ENCODE measurements at regions not wholly inside any gene's neighbourhood (a gene's known extent, or its start where the extent isn't known, plus 50 kb on each side); places are given as distances from the start of the nearest gene placed in this dataset.

DNA sequence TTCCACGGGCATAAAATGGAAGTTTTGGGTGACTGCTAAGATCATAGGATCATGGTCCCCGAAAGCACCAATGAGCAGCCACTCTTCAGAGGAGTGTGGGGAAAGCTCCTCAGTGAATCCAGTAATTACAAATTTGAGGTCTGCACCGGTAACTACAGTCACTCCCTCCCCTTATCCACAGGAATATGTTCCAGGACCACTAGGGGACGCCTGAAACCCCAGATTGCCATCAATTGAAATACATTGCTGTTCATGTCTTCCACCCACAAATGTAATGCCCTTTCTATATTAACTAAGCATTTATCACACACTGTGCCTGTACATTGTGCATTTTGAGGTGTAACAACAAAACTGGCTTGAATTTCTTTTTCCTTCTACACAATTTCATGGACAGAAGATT lies 447.9 kb upstream of the PFKP start:
- H3K27me3 Mint-ChIP-seq (ENCODE audit: low read depth) = peaks cover 10% of the 10 kb centered on the region; the same call in 1 of the 2 replicates
- POLR2A ChIA-PET = no interaction called here
- peak; percentile 71 for ATAC-seq

DNA sequence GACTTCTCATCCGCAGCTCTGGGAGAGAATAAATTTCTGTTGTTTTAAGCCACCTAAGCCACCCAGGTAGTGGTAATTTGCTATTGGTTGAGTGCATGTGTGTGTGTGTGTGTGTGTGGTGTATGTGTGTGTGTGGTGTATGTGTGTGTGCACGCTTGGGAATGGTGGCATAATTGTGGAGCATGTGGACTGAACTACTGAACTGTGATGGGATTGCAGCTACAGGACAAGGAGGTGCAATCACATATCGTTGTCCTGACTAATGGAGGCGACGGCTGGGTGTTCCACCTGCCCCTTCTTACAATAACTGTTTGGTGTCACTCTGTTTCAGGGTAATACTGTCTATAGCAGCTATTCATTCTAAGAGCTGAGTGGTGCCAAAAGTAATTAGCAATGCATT lies 448.7 kb upstream of the PFKP start:
- ATAC-seq = no peak
- Mint-ChIP-seq H3K27ac (no peak overlapping the region), H3K27me3 (ENCODE audit: low read depth) (peaks cover 10% of the 10 kb centered on the region; the same call in 1 of the 2 replicates), H3K4me1 (peaks cover 44% of the 10 kb centered on the region), H3K4me3 (no peak overlapping the region), H3K36me3 (no peaks in the 10 kb centered on the region), H3K9me3 (peaks cover 4% of the 10 kb centered on the region; the same call in 1 of the 2 replicates)
- DNase-seq (ENCODE audit: low spot score) = no peak
- TF ChIP-seq RORB (CRISPR knock-in tag; IDR thresholded peaks at IDR 0.05) (no peak), ZNF423 (CRISPR knock-in tag; IDR thresholded peaks at IDR 0.05) (no peak)
- TF ChIP-seq, protein P1, sequence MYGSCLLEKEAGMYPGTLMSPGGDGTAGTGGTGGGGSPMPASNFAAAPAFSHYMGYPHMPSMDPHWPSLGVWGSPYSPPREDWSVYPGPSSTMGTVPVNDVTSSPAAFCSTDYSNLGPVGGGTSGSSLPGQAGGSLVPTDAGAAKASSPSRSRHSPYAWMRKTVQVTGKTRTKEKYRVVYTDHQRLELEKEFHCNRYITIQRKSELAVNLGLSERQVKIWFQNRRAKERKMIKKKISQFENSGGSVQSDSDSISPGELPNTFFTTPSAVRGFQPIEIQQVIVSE (CRISPR knock-in tag; IDR thresholded peaks at IDR 0.05; ENCODE audit: borderline replicate concordance) = no peak
- ChIA-PET POLR2A (no interaction called here), CTCF (interaction anchor here (0.5 to 2.0 kb wide), 12 partner anchors 8 to 396 kb away, joined by 3 to 13 read pairs (median 4); no protein-coding TSS in a partner anchor)

More for the DNA sequence above, 447.9 kb upstream of the PFKP start:
- Mint-ChIP-seq H3K4me1 (peaks cover 49% of the 10 kb centered on the region), H3K27ac (no peak overlapping the region), H3K4me3 (no peak overlapping the region), H3K36me3 (no peaks in the 10 kb centered on the region), H3K9me3 (peaks cover 4% of the 10 kb centered on the region; the same call in 1 of the 2 replicates)
- DNase-seq (ENCODE audit: low spot score) = peak; percentile 41
- TF ChIP-seq NFE2L1 (CRISPR knock-in tag; IDR thresholded peaks at IDR 0.05) = no peak
- CTCF ChIA-PET = interaction anchor here (0.5 to 2.4 kb wide), 17 partner anchors 8 to 395 kb away, joined by 3 to 13 read pairs (median 4); no protein-coding TSS in a partner anchor

DNA sequence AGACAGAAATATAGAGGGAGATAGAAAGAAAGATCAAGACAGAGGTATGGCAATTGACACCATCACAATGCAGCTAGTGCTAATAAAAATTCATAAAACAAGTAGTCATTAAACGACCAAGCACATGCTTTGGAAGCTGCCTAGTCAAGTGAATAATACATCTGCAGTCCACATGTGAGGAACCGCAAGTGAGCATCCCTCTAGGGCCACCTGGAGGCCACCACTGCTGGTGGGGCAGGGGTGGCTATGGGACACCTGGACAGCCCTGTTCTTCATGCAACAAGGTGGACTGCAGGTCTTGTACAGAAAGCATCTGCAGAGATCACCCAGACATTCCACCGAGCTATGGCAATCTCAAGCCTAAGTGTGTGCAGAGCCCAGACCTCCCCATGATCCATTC lies 451.1 kb upstream of the PFKP start:
- TF ChIP-seq, protein P2, sequence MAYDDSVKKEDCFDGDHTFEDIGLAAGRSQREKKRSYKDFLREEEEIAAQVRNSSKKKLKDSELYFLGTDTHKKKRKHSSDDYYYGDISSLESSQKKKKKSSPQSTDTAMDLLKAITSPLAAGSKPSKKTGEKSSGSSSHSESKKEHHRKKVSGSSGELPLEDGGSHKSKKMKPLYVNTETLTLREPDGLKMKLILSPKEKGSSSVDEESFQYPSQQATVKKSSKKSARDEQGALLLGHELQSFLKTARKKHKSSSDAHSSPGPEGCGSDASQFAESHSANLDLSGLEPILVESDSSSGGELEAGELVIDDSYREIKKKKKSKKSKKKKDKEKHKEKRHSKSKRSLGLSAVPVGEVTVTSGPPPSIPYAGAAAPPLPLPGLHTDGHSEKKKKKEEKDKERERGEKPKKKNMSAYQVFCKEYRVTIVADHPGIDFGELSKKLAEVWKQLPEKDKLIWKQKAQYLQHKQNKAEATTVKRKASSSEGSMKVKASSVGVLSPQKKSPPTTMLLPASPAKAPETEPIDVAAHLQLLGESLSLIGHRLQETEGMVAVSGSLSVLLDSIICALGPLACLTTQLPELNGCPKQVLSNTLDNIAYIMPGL (CRISPR knock-in tag; IDR thresholded peaks at IDR 0.05) = no peak
- no peak for TF ChIP-seq RELA (CRISPR knock-in tag; IDR thresholded peaks at IDR 0.05; ENCODE audit: borderline replicate concordance)
- TF ChIP-seq, protein P3, sequence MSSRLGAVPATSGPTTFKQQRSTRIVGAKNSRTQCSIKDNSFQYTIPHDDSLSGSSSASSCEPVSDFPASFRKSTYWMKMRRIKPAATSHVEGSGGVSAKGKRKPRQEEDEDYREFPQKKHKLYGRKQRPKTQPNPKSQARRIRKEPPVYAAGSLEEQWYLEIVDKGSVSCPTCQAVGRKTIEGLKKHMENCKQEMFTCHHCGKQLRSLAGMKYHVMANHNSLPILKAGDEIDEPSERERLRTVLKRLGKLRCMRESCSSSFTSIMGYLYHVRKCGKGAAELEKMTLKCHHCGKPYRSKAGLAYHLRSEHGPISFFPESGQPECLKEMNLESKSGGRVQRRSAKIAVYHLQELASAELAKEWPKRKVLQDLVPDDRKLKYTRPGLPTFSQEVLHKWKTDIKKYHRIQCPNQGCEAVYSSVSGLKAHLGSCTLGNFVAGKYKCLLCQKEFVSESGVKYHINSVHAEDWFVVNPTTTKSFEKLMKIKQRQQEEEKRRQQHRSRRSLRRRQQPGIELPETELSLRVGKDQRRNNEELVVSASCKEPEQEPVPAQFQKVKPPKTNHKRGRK (CRISPR knock-in tag; IDR thresholded peaks at IDR 0.05; ENCODE audit: borderline replicate concordance) = no peak
- TF ChIP-seq MXD4 (CRISPR knock-in tag; IDR thresholded peaks at IDR 0.05; ENCODE audit: borderline replicate concordance) = no peak
- TF ChIP-seq, protein P4, sequence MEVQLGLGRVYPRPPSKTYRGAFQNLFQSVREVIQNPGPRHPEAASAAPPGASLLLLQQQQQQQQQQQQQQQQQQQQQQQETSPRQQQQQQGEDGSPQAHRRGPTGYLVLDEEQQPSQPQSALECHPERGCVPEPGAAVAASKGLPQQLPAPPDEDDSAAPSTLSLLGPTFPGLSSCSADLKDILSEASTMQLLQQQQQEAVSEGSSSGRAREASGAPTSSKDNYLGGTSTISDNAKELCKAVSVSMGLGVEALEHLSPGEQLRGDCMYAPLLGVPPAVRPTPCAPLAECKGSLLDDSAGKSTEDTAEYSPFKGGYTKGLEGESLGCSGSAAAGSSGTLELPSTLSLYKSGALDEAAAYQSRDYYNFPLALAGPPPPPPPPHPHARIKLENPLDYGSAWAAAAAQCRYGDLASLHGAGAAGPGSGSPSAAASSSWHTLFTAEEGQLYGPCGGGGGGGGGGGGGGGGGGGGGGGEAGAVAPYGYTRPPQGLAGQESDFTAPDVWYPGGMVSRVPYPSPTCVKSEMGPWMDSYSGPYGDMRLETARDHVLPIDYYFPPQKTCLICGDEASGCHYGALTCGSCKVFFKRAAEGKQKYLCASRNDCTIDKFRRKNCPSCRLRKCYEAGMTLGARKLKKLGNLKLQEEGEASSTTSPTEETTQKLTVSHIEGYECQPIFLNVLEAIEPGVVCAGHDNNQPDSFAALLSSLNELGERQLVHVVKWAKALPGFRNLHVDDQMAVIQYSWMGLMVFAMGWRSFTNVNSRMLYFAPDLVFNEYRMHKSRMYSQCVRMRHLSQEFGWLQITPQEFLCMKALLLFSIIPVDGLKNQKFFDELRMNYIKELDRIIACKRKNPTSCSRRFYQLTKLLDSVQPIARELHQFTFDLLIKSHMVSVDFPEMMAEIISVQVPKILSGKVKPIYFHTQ (CRISPR knock-in tag; IDR thresholded peaks at IDR 0.05) = no peak
- TF ChIP-seq, protein P1 (CRISPR knock-in tag; IDR thresholded peaks at IDR 0.05; ENCODE audit: borderline replicate concordance) = no peak
- TF ChIP-seq, protein P5, sequence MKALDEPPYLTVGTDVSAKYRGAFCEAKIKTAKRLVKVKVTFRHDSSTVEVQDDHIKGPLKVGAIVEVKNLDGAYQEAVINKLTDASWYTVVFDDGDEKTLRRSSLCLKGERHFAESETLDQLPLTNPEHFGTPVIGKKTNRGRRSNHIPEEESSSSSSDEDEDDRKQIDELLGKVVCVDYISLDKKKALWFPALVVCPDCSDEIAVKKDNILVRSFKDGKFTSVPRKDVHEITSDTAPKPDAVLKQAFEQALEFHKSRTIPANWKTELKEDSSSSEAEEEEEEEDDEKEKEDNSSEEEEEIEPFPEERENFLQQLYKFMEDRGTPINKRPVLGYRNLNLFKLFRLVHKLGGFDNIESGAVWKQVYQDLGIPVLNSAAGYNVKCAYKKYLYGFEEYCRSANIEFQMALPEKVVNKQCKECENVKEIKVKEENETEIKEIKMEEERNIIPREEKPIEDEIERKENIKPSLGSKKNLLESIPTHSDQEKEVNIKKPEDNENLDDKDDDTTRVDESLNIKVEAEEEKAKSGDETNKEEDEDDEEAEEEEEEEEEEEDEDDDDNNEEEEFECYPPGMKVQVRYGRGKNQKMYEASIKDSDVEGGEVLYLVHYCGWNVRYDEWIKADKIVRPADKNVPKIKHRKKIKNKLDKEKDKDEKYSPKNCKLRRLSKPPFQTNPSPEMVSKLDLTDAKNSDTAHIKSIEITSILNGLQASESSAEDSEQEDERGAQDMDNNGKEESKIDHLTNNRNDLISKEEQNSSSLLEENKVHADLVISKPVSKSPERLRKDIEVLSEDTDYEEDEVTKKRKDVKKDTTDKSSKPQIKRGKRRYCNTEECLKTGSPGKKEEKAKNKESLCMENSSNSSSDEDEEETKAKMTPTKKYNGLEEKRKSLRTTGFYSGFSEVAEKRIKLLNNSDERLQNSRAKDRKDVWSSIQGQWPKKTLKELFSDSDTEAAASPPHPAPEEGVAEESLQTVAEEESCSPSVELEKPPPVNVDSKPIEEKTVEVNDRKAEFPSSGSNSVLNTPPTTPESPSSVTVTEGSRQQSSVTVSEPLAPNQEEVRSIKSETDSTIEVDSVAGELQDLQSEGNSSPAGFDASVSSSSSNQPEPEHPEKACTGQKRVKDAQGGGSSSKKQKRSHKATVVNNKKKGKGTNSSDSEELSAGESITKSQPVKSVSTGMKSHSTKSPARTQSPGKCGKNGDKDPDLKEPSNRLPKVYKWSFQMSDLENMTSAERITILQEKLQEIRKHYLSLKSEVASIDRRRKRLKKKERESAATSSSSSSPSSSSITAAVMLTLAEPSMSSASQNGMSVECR (CRISPR knock-in tag; IDR thresholded peaks at IDR 0.05; ENCODE audit: borderline replicate concordance) = no peak
- no peak for TF ChIP-seq NFYB (CRISPR knock-in tag; conservative IDR thresholded peaks at IDR 0.05; ENCODE audit: low read depth)
- POLR2A ChIA-PET = no interaction called here
- H3K27ac Mint-ChIP-seq = no peak overlapping the region

More for the DNA sequence above, 451.1 kb upstream of the PFKP start:
- no peak for ATAC-seq
- peaks cover 29% of the 10 kb centered on the region for H3K4me1 Mint-ChIP-seq
- H3K27me3 Mint-ChIP-seq (ENCODE audit: low read depth) = no peaks in the 10 kb centered on the region; the same call in 1 of the 2 replicates
- no peak overlapping the region for H3K4me3 Mint-ChIP-seq
- no peak for DNase-seq (ENCODE audit: low spot score)
- CTCF ChIA-PET = no interaction called here
- H3K9me3 Mint-ChIP-seq = peaks cover 4% of the 10 kb centered on the region; the same call in 1 of the 2 replicates
- H3K36me3 Mint-ChIP-seq = no peaks in the 10 kb centered on the region
